ENCODE measurements at regions not wholly inside any gene's neighbourhood (a gene's known extent, or its start where the extent isn't known, plus 50 kb on each side); places are given as distances from the start of the nearest gene placed in this dataset.

GRCh38 chr7:153507885-153508284 is 544.3 kb upstream of the DPP6 start:
- no peaks in the 10 kb centered on the region for H3K4me1 ChIP-seq
- no peak for TF ChIP-seq POLR2A (IDR thresholded peaks at IDR 0.05)
- no peak for TF ChIP-seq CTCF (IDR thresholded peaks at IDR 0.05)
- TF ChIP-seq POLR2AphosphoS5 (IDR thresholded peaks at IDR 0.05) = no peak
- no peaks in the 10 kb centered on the region for H3K27me3 ChIP-seq
- intact Hi-C loops (cut with DNase I; ENCODE audit: low total_unique reads) = no loop called here
- H3K9me3 ChIP-seq = peaks cover 9 to 13% of the 10 kb centered on the region in 2 donors
- no peak overlapping the region for H3K27ac ChIP-seq
- DNase-seq (ENCODE audit: low spot score in 2 of 2) = no peak
- H3K36me3 ChIP-seq = no peaks in the 10 kb centered on the region
- no peak overlapping the region for H3K4me3 ChIP-seq

GRCh38 chr7:153509768-153510167 is 542.4 kb upstream of the DPP6 start:
- no peak for DNase-seq (ENCODE audit: low spot score in 2 of 2)
- TF ChIP-seq POLR2A (IDR thresholded peaks at IDR 0.05) (no peak), POLR2AphosphoS5 (IDR thresholded peaks at IDR 0.05) (no peak), CTCF (IDR thresholded peaks at IDR 0.05) (no peak)
- Histone ChIP-seq H3K27me3 (no peaks in the 10 kb centered on the region), H3K4me3 (no peak overlapping the region), H3K4me1 (no peaks in the 10 kb centered on the region), H3K27ac (no peak overlapping the region), H3K9me3 (peaks cover 9 to 13% of the 10 kb centered on the region in 2 donors), H3K36me3 (no peaks in the 10 kb centered on the region)
- intact Hi-C loops (cut with DNase I; ENCODE audit: low total_unique reads) = no loop called here

- no peak for TF ChIP-seq CTCF (IDR thresholded peaks at IDR 0.05)
- no peak for TF ChIP-seq POLR2A (IDR thresholded peaks at IDR 0.05)
- TF ChIP-seq POLR2AphosphoS5 (IDR thresholded peaks at IDR 0.05) = no peak
- Histone ChIP-seq H3K4me1 (no peaks in the 10 kb centered on the region), H3K27me3 (no peaks in the 10 kb centered on the region), H3K4me3 (no peak overlapping the region), H3K27ac (no peak overlapping the region), H3K36me3 (no peaks in the 10 kb centered on the region), H3K9me3 (peaks cover 9 to 13% of the 10 kb centered on the region in 2 donors)
- intact Hi-C loops (cut with DNase I; ENCODE audit: low total_unique reads) = no loop called here
- no peak for DNase-seq (ENCODE audit: low spot score in 2 of 2)
Observed at GRCh38 chr7:153510674-153511073, 541.5 kb upstream of the DPP6 start.

- TF ChIP-seq POLR2AphosphoS5 (IDR thresholded peaks at IDR 0.05) (no peak), POLR2A (IDR thresholded peaks at IDR 0.05) (no peak), CTCF (IDR thresholded peaks at IDR 0.05) (no peak)
- intact Hi-C loops (cut with DNase I; ENCODE audit: low total_unique reads) = no loop called here
- Histone ChIP-seq H3K36me3 (no peaks in the 10 kb centered on the region), H3K4me3 (no peak overlapping the region), H3K27ac (no peak overlapping the region), H3K27me3 (no peaks in the 10 kb centered on the region), H3K9me3 (no peaks in the 10 kb centered on the region), H3K4me1 (no peaks in the 10 kb centered on the region)
- no peak for DNase-seq (ENCODE audit: low spot score in 2 of 2)
Observed at GRCh38 chr7:153514032-153514431, 538.2 kb upstream of the DPP6 start.

- H3K27ac ChIP-seq = no peak overlapping the region
- DNase-seq (ENCODE audit: low spot score in 2 of 2) = no peak
- H3K4me3 ChIP-seq = no peak overlapping the region
- H3K27me3 ChIP-seq = no peaks in the 10 kb centered on the region
- TF ChIP-seq POLR2AphosphoS5 (IDR thresholded peaks at IDR 0.05) (no peak), CTCF (IDR thresholded peaks at IDR 0.05) (no peak), POLR2A (IDR thresholded peaks at IDR 0.05) (no peak)
- no peaks in the 10 kb centered on the region for H3K9me3 ChIP-seq
- intact Hi-C loops (cut with DNase I; ENCODE audit: low total_unique reads) = no loop called here
- no peaks in the 10 kb centered on the region for H3K4me1 ChIP-seq
- H3K36me3 ChIP-seq = no peaks in the 10 kb centered on the region
Observed at GRCh38 chr7:153515359-153515758, 536.8 kb upstream of the DPP6 start.
